ENCODE measurements at regions not wholly inside any gene's neighbourhood (a gene's known extent, or its start where the extent isn't known, plus 50 kb on each side); places are given as distances from the start of the nearest gene placed in this dataset.

GRCh38 chr17:71985111-71986039, 135.4 kb upstream of the SOX9 start:
- DNase-seq: no peak
- Histone ChIP-seq H3K27ac (no peak overlapping the region), H3K9me3 (no peaks in the 10 kb centered on the region), H3K4me3 (no peak overlapping the region), H3K27me3 (no peaks in the 10 kb centered on the region), H3K4me1 (no peaks in the 10 kb centered on the region), H3K36me3 (no peaks in the 10 kb centered on the region)
- no peak for TF ChIP-seq POLR2A (IDR thresholded peaks at IDR 0.05)
- no peak for TF ChIP-seq CTCF (IDR thresholded peaks at IDR 0.05)
- intact Hi-C loops (cut with DNase I; ENCODE audit: low total_unique reads): no loop called here

GRCh38 chr17:71986886-71987285, 133.9 kb upstream of the SOX9 start:
- intact Hi-C loops (cut with DNase I; ENCODE audit: low total_unique reads): no loop called here
- Histone ChIP-seq H3K36me3 (no peaks in the 10 kb centered on the region), H3K9me3 (no peaks in the 10 kb centered on the region), H3K4me3 (no peak overlapping the region), H3K4me1 (no peaks in the 10 kb centered on the region), H3K27ac (no peak overlapping the region), H3K27me3 (no peaks in the 10 kb centered on the region)
- TF ChIP-seq CTCF (IDR thresholded peaks at IDR 0.05) (no peak), POLR2A (IDR thresholded peaks at IDR 0.05) (no peak)
- DNase-seq: no peak

GRCh38 chr17:71987634-71988033, 133.2 kb upstream of the SOX9 start:
- H3K4me1 ChIP-seq: no peaks in the 10 kb centered on the region
- H3K27ac ChIP-seq: no peak overlapping the region
- intact Hi-C loops (cut with DNase I; ENCODE audit: low total_unique reads): no loop called here
- DNase-seq: no peak
- H3K27me3 ChIP-seq: no peaks in the 10 kb centered on the region
- no peak overlapping the region for H3K4me3 ChIP-seq
- no peaks in the 10 kb centered on the region for H3K9me3 ChIP-seq
- no peak for TF ChIP-seq CTCF (IDR thresholded peaks at IDR 0.05)
- H3K36me3 ChIP-seq: no peaks in the 10 kb centered on the region

- Histone ChIP-seq H3K27me3 (no peaks in the 10 kb centered on the region), H3K9me3 (no peaks in the 10 kb centered on the region), H3K4me1 (no peaks in the 10 kb centered on the region), H3K36me3 (no peaks in the 10 kb centered on the region), H3K4me3 (no peak overlapping the region), H3K27ac (no peak overlapping the region)
- intact Hi-C loops (cut with DNase I; ENCODE audit: low total_unique reads): no loop called here
- TF ChIP-seq CTCF (IDR thresholded peaks at IDR 0.05) (no peak), POLR2A (IDR thresholded peaks at IDR 0.05) (no peak)
- no peak for DNase-seq
Measured at GRCh38 chr17:71989117-71989516, 131.7 kb upstream of the SOX9 start.

GRCh38 chr17:71993363-71993762, 127.5 kb upstream of the SOX9 start:
- H3K36me3 ChIP-seq: no peaks in the 10 kb centered on the region
- H3K4me1 ChIP-seq: no peaks in the 10 kb centered on the region
- H3K4me3 ChIP-seq: no peak overlapping the region
- H3K9me3 ChIP-seq: no peaks in the 10 kb centered on the region
- intact Hi-C loops (cut with DNase I; ENCODE audit: low total_unique reads): no loop called here
- H3K27me3 ChIP-seq: no peaks in the 10 kb centered on the region
- no peak overlapping the region for H3K27ac ChIP-seq
- TF ChIP-seq POLR2A (IDR thresholded peaks at IDR 0.05) (no peak), CTCF (IDR thresholded peaks at IDR 0.05) (no peak)
- DNase-seq: no peak

All from uterus (tissue), 3 donors.